CD14-positive monocyte (primary cell): ENCODE measurements at regions not wholly inside any gene's neighbourhood (a gene's known extent, or its start where the extent isn't known, plus 50 kb on each side); places are given as distances from the start of the nearest gene placed in this dataset.

ENCODE experiments used
- DNase-seq, 3 donors: peaks; one replicate each; pipeline ENCODE4 v3.0.0-alpha.2; 2011 to 2022
- H2AFZ ChIP-seq: 2 replicates; pipeline ENCODE4 v1.6.0; 2012; ENCODE audit warnings: mild to moderate bottlenecking, low read depth, low read length, inconsistent platforms; ENCODE audit not compliant: insufficient read depth, poor library complexity, severe bottlenecking
- H3K27ac ChIP-seq, 2 donors: 1 replicate in 1 of 2; 2 replicates in 1 of 2; pipeline ENCODE4 v1.5.1; 2012 to 2013; ENCODE audit warnings: low read length in 2 of 2, control low read depth in 1 of 2, inconsistent platforms in 1 of 2, low read depth in 1 of 2, mild to moderate bottlenecking in 1 of 2
- H3K27me3 ChIP-seq, 2 donors: one replicate each; pipeline versions ENCODE4 v1.6.0 to v1.6.1; 2011 to 2013; ENCODE audit warnings: low read length in 2 of 2; ENCODE audit not compliant: control insufficient read depth in 2 of 2, insufficient read depth in 2 of 2
- H3K36me3 ChIP-seq, 2 donors: replicated peaks in 1 of 2; 1 replicate in 1 of 2; 2 replicates in 1 of 2; pipeline versions ENCODE4 v1.5.1 to v1.6.1; 2012 to 2013; ENCODE audit warnings: low read length in 2 of 2, control low read depth in 1 of 2, inconsistent platforms in 1 of 2, mild to moderate bottlenecking in 1 of 2; ENCODE audit not compliant: insufficient read depth in 2 of 2, control insufficient read depth in 1 of 2
- H3K4me1 ChIP-seq, 2 donors: 1 replicate in 1 of 2; 2 replicates in 1 of 2; pipeline versions ENCODE4 v1.5.1 to v1.6.1; 2012 to 2013; ENCODE audit warnings: low read length in 2 of 2, control low read depth in 1 of 2, inconsistent platforms in 1 of 2, mild to moderate bottlenecking in 1 of 2, moderate library complexity in 1 of 2; ENCODE audit not compliant: insufficient read depth in 2 of 2, control insufficient read depth in 1 of 2
- H3K4me2 ChIP-seq: replicated peaks from 2 replicates; pipeline ENCODE3; 2012; ENCODE audit warnings: low read length, moderate library complexity, mild to moderate bottlenecking; ENCODE audit not compliant: poor library complexity, severe bottlenecking; ENCODE audit errors: extremely low read depth
- H3K4me3 ChIP-seq, 3 experiments: fragments of 200-600 bp in 1 of 3; sonication (generic) in 1 of 3; replicated peaks in 1 of 3; 1 replicate in 2 of 3; 2 replicates in 1 of 3; pipeline ENCODE4 v1.5.1; 2011 to 2013; ENCODE audit warnings: low read length in 3 of 3, mild to moderate bottlenecking in 3 of 3, control low read depth in 2 of 3, low read depth in 2 of 3, inconsistent platforms in 1 of 3, moderate library complexity in 1 of 3
- H3K79me2 ChIP-seq: 2 replicates; pipeline ENCODE4 v1.6.0; 2012; ENCODE audit warnings: mild to moderate bottlenecking, control low read depth, inconsistent platforms, low read length, moderate library complexity; ENCODE audit not compliant: insufficient read depth
- H3K9ac ChIP-seq: 2 replicates; pipeline ENCODE4 v1.6.0; 2017; ENCODE audit warnings: low read length, mild to moderate bottlenecking; ENCODE audit not compliant: insufficient read depth, poor library complexity, severe bottlenecking
- H3K9me3 ChIP-seq, 2 donors: replicated peaks in 1 of 2; 1 replicate in 1 of 2; 2 replicates in 1 of 2; pipeline versions ENCODE4 v1.5.1 to v1.6.1; 2012 to 2013; ENCODE audit warnings: low read length in 2 of 2, control low read depth in 1 of 2; ENCODE audit not compliant: control insufficient read depth in 1 of 2, insufficient read depth in 1 of 2
- H4K20me1 ChIP-seq: 2 replicates; pipeline ENCODE4 v1.6.0; 2012; ENCODE audit warnings: mild to moderate bottlenecking, low read length, control low read depth, moderate library complexity; ENCODE audit not compliant: insufficient read depth
- H3K27ac Mint-ChIP-seq, 7 donors: one replicate each; pipeline ENCODE4 v1.8.0; 2020; ENCODE audit warnings: mild to moderate bottlenecking in 7 of 7, mixed read lengths in 7 of 7, moderate library complexity in 6 of 7, inconsistent platforms in 2 of 7
- H3K27me3 Mint-ChIP-seq, 3 donors: one replicate each; pipeline ENCODE4 v1.8.0; 2021 to 2022; ENCODE audit warnings: low read depth in 3 of 3, mild to moderate bottlenecking in 3 of 3, mixed read lengths in 3 of 3, moderate library complexity in 3 of 3, inconsistent platforms in 1 of 3
- H3K36me3 Mint-ChIP-seq, 2 donors: one replicate each; pipeline ENCODE4 v1.8.0; 2020; ENCODE audit warnings: mixed read lengths in 2 of 2, inconsistent platforms in 1 of 2, mild to moderate bottlenecking in 1 of 2
- H3K4me1 Mint-ChIP-seq: one replicate; pipeline ENCODE4 v1.8.0; 2020; ENCODE audit warnings: mild to moderate bottlenecking, mixed read lengths
- H3K4me3 Mint-ChIP-seq, 2 donors: one replicate each; pipeline ENCODE4 v1.8.0; 2020; ENCODE audit warnings: mild to moderate bottlenecking in 2 of 2, mixed read lengths in 2 of 2, moderate library complexity in 1 of 2
- H3K9me3 Mint-ChIP-seq, 7 donors: one replicate each; pipeline ENCODE4 v1.8.0; 2020 to 2022; ENCODE audit warnings: mixed read lengths in 7 of 7, mild to moderate bottlenecking in 6 of 7, moderate library complexity in 6 of 7, inconsistent platforms in 2 of 7
- WGBS: methylation state at CpG from one replicate; pipeline ENCODE4 v1.1.5; 2013; ENCODE audit warnings: missing lambda C conversion rate; ENCODE audit not compliant: insufficient coverage; 5-methylcytosine and 5-hydroxymethylcytosine counted together
- intact Hi-C, 2 donors: fragments of 100-400 bp; cut with micrococcal nuclease; formaldehyde crosslinking; loops; one replicate each; pipeline versions ENCODE4 v1.15.0 to v1.15.1; 2023
- TF ChIP-seq, protein P1 (sequence below): fragments of 200-600 bp; IDR thresholded peaks from one replicate; pipeline ENCODE4 v1.8.0; 2022; ENCODE audit warnings: antibody characterized with exemption, mild to moderate bottlenecking

DNA sequence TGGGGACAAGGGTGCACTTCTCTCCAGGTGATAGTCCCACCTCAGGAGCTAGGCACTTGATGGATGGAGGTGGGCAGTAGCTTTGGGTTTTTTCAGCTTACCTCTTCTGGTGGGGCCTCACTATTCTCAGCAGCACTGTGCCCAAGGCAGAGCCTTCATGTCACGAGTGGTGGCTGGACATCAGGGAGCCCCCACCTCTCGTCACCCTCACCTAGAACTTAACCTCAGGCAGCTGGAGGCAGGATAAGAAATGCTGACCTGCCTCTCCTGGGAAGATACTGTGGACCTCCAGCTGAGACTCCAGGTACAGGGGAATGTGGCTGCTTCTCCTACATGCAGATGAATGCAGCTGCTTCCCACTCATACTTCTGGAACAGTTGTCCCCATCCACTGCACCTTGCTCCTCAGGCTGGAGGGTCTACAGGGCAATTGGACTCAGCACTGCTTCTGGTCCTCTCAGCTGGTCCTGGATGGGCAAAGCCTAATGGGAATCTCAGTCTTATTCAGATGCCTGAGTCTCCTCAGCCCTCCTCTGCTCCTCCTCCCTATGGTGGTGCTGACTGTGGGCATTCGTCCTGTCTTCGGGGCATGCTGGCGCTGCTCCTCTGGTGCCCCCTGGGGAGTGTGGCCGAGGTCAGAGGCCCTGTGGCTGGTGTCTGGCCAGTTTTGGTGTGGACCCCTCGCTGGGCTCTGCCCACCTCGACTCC lies 129.9 kb downstream of the KLF13 start:
- no peak overlapping the region for H3K4me3 Mint-ChIP-seq
- H3K9me3 Mint-ChIP-seq = peaks cover 3 to 8% (median 6%) of the 10 kb centered on the region in 7 donors
- H3K27me3 Mint-ChIP-seq = peaks cover 2 to 14% (median 3%) of the 10 kb centered on the region in 3 donors
- Histone ChIP-seq H3K4me2 (no peak overlapping the region), H3K36me3 (no peaks in the 10 kb centered on the region), H4K20me1 (no peaks in the 10 kb centered on the region), H3K4me1 (peaks cover 0 to 6% of the 10 kb centered on the region in 2 donors), H3K27ac (no peak overlapping the region), H3K79me2 (no peaks in the 10 kb centered on the region), H3K9ac (no peak overlapping the region), H2AFZ (no peak overlapping the region), H3K4me3 (no peak overlapping the region), H3K9me3 (no peaks in the 10 kb centered on the region), H3K27me3 (no peaks in the 10 kb centered on the region)
- H3K27ac Mint-ChIP-seq = no peak overlapping the region
- intact Hi-C loops = no loop called here
- no peaks in the 10 kb centered on the region for H3K36me3 Mint-ChIP-seq
- 86% methylated on average over 6 of the region's 8 CpGs for WGBS
- DNase-seq = no peak
- TF ChIP-seq, protein P1, sequence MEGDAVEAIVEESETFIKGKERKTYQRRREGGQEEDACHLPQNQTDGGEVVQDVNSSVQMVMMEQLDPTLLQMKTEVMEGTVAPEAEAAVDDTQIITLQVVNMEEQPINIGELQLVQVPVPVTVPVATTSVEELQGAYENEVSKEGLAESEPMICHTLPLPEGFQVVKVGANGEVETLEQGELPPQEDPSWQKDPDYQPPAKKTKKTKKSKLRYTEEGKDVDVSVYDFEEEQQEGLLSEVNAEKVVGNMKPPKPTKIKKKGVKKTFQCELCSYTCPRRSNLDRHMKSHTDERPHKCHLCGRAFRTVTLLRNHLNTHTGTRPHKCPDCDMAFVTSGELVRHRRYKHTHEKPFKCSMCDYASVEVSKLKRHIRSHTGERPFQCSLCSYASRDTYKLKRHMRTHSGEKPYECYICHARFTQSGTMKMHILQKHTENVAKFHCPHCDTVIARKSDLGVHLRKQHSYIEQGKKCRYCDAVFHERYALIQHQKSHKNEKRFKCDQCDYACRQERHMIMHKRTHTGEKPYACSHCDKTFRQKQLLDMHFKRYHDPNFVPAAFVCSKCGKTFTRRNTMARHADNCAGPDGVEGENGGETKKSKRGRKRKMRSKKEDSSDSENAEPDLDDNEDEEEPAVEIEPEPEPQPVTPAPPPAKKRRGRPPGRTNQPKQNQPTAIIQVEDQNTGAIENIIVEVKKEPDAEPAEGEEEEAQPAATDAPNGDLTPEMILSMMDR = no peak
- H3K4me1 Mint-ChIP-seq = peaks cover 7% of the 10 kb centered on the region

DNA sequence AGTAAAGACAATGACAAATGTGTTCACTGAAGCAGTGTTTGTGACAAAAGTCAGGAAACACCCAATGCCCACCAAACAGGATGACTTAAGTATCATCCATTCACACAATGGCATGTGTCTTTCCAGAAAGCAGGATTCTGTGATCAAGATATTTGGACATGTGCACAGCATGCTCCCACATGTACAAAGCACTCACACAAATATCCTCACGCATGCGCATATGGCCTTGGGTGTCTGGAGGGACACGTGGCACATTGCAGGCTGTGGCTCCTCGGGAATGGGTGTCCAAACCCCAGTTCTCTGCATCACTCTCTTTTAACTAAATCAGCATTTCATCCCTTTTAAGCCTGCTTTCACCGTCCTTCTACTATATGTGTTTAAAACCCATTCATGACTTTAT lies 130.5 kb downstream of the KLF13 start:
- TF ChIP-seq, protein P1 = no peak
- H3K27ac Mint-ChIP-seq = no peak overlapping the region
- Histone ChIP-seq H2AFZ (no peak overlapping the region), H3K79me2 (no peaks in the 10 kb centered on the region), H3K9ac (no peak overlapping the region), H3K36me3 (no peaks in the 10 kb centered on the region), H3K4me3 (no peak overlapping the region), H3K4me2 (no peak overlapping the region), H3K27me3 (no peaks in the 10 kb centered on the region), H3K4me1 (peaks cover 0 to 2% of the 10 kb centered on the region in 2 donors), H3K9me3 (no peaks in the 10 kb centered on the region), H3K27ac (no peak overlapping the region), H4K20me1 (no peaks in the 10 kb centered on the region)
- H3K9me3 Mint-ChIP-seq = peaks cover 3 to 8% (median 6%) of the 10 kb centered on the region in 7 donors
- no peak for DNase-seq
- intact Hi-C loops = no loop called here
- no peak overlapping the region for H3K4me3 Mint-ChIP-seq
- WGBS = 82% methylated on average over 2 of the region's 5 CpGs
- peaks cover 2 to 14% (median 5%) of the 10 kb centered on the region in 3 donors for H3K27me3 Mint-ChIP-seq
- peaks cover 1% of the 10 kb centered on the region for H3K4me1 Mint-ChIP-seq
- no peaks in the 10 kb centered on the region for H3K36me3 Mint-ChIP-seq
